ENCODE measurements at regions not wholly inside any gene's neighbourhood (a gene's known extent, or its start where the extent isn't known, plus 50 kb on each side); places are given as distances from the start of the nearest gene placed in this dataset.
A peak's percentile ranks its signal among the peaks of the same experiment; 100 is the strongest.
"Not testable (repeated sequence)": the region's sequence is repeated elsewhere in the genome, so short reads cannot be mapped to it uniquely, and the experiment has no call there.

DNA sequence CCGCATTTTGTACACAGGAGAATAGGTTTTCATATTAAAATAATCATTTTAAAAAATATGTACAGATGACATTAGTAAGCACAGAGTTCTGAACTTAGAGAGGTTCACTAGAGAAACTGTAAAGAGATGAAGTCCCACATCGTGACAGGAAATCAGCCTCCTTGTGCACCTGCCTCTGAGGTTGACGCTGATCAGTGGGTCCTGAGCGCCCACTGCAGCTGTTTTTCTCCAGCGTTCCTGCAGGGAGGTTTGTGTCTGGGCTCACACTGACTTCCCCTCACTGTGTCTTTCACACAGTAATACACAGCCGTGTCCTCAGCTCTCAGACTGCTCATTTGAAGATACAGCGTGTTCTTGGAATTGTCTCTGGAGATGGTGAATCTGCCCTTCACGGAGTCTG, 561.5 kb downstream of the TMEM121 start:
- in situ Hi-C loops (cut with HindIII; ENCODE audit: low sequenced_read_pairs): no loop called here
- DNase-seq (ENCODE audit: low spot score): no peak

DNA sequence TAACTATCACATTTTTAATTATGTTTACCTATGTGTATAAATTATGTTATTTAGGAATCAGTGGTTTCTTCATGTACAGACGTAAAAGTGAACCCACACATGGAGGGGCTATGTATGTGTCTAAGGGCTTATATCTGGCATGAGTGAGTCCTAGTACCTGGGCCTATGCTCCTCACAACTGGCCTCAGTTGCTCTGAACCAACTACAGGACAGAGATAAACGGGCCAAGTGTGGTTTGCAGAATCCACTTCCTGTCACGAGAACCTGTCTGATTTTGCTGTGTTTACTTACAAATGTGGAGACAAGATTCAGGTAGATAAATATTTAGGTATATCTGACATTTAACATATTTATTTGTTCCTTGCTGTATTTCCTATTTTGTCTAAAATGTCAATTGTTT, 562.5 kb downstream of the TMEM121 start:
- in situ Hi-C loops (cut with HindIII; ENCODE audit: low sequenced_read_pairs); DNase-seq (ENCODE audit: low spot score): not testable (repeated sequence)

DNA sequence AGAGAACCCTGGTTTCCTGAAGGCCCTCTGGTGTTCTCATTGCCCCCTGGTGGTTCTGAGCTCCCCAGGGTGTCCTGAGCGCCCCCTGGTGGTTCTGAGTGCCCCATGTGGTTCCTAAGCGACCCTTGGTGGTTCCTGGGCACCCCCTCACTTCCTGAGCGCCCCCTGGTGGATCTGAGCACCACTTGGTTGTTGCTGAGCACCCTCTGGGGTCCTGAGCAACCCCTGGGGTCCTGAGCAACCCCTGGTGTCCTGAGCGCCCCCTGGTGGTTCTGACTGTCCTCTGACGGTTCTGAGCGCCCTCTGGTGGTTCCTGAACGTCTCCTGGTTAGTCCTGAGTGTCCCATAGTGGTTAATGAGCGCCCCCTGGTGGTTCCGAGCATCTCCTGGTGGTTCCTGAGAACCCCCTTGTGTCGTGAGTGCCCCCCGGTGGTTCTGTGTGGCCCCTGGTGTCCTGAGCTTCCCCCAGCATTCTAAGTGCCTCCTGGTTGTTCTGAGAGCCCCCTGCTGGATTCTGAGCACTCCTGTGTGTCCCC, 568.3 kb downstream of the TMEM121 start:
- in situ Hi-C loops (cut with HindIII; ENCODE audit: low sequenced_read_pairs): no loop called here
- DNase-seq (ENCODE audit: low spot score): peak; percentile 1

DNA sequence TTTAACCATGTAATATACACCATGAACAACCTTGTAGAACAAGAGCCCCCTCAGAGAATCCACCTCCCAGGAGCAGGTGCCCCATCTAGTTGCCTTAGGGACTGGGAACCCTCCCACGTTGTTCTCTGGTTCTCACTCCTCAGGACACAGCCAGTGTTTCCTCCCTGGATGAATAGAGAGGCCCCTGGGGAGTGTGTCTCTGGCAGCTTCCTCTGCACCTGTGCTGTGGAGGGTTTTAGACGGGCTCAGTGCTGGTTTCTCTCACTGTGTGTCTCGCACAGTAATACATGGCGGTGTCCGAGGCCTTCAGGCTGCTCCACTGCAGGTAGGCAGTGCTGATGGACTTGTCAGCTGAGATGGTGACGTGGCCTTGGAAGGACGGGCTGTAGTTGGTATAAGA, 581.3 kb downstream of the TMEM121 start:
- in situ Hi-C loops (cut with HindIII; ENCODE audit: low sequenced_read_pairs): no loop called here
- no peak for DNase-seq (ENCODE audit: low spot score)

DNA sequence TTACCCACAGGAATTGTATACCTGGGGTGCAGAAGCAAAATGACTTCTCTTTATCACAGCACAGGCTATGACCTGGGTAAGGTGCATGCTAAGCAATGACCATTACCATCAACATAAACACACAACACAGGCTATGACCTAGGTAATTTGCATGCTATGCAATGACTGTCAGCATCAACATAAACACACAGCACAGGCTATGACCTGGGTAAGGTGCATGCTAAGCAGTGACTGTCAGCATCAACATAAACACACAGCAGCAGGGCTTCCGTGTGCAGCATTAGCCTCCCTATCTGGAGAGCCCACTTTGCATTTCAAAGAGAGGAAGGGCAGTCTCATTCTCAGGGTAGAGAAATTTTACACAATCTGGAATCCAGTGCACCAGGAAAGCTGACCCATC, 583.0 kb downstream of the TMEM121 start:
- DNase-seq (ENCODE audit: low spot score): no peak

DNA sequence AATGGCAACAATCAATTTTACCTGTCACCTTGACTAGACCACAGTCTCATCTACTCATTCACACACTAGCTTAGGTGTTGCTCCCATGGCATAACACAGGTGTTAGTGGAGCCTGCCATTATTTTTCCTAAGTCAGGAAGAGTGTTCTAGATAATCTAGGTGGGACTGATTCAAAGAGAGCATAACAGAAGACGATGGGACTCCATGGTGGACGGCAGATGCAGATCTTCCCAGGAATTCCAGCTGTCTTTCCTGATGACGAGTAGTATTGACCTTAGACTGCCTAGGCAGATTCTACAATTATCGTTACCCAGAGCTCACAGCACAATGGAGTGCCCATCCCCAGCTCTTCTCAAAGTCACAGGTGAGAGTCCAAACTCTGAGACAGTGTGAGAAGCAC, 589.0 kb downstream of the TMEM121 start:
- in situ Hi-C loops (cut with HindIII; ENCODE audit: low sequenced_read_pairs): no loop called here
- DNase-seq (ENCODE audit: low spot score): no peak

More for the DNA sequence above, 583.0 kb downstream of the TMEM121 start:
- in situ Hi-C loops (cut with HindIII; ENCODE audit: low sequenced_read_pairs): no loop called here

DNA sequence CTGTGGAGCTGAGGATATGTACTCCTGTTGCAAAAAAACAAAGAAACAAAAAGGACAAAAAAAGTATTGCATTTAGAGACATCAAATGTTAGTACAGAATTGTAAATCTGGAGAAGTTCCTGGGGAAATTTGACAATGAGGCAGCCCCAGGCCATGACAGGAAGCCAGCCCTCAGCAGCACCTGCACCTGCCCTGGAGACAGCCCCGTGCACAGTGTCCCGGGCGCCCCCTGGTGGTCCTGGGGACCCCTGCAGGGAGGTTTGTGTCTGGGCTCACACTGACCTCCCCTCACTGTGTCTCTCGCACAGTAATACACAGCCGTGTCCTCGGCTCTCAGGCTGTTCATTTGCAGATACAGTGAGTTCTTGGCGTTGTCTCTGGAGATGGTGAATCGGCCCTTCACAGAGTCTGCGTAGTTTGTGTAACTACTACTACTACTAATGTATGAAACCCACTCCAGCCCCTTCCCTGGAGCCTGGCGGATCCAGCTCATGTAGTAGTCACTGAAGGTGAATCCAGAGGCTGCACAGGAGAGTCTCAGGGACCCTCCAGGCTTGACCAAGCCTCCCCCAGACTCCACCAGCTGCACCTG, 590.1 kb downstream of the TMEM121 start:
- DNase-seq (ENCODE audit: low spot score); in situ Hi-C loops (cut with HindIII; ENCODE audit: low sequenced_read_pairs): not testable (repeated sequence)

DNA sequence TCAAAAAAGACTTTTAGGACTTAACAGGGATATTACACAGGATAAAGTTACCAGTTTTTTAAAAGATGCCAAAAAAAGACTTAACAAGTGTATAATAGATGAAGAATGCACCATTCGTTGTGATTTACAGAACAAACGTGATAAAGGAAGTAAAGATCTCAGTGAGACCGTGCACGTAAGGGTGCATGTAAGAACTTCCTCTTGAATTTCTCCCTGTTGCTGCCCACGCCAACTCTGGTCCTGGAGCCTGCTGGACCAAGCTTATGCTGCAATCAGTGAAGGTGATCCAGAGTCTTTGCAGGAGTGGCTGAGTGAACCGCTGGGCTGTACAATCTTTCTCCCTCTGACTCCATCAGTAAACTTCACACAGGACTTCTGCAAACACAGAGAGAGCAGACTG, 593.7 kb downstream of the TMEM121 start:
- no peak for DNase-seq (ENCODE audit: low spot score)
- in situ Hi-C loops (cut with HindIII; ENCODE audit: low sequenced_read_pairs): no loop called here

DNA sequence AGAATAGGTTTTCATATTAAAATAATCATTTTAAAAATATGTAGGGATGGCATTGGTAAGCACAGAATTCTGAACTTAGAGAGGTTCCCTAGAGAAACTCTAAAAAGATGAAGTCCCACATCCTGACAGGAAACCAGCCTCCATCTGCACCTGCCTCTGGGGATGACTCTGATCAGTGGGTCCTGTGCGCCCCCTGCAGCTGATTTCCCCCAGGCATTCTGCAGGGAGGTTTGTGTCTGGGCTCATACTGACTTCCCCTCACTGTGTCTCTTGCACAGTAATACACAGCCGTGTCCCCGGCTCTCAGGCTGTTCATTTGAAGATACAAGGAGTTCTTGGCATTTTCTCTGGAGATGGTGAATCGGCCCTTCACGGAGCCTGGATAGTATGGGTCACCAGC, 602.9 kb downstream of the TMEM121 start:
- no peak for DNase-seq (ENCODE audit: low spot score)
- in situ Hi-C loops (cut with HindIII; ENCODE audit: low sequenced_read_pairs): no loop called here

DNA sequence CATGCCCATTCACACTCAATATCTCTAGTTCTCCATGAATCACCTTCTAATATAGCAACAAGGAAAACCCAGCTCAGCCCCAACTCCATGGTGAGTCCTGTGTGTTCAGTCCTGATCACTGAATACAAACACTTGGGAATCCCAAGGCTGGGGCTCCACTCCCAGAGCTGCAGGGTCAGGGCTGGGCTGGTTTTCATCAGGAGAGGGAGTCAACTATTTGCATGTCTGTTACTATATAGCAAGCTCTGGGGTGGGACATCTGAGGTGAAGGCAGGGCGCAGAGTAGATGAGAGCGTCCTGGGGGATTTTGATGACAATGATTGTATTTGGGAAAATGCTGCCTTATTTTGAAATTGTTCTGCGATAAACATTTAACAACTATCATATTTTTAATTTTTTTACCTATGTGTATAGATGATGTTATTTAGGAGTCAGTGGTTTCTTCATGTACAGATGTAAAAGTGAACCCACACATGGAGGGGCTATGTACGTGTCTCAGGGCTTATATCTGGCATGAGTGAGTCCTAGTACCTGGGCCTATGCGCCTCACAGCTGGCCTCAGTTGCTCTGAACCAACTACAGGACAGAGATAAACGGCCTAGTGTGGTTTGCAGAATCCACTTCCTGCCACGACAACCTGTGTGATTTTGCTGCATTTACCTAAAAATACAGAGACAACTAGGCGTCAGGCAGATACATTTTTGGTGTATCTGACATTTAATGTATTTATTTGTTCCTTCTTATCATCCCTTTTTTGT, 603.7 kb downstream of the TMEM121 start:
- in situ Hi-C loops (cut with HindIII; ENCODE audit: low sequenced_read_pairs); DNase-seq (ENCODE audit: low spot score): not testable (repeated sequence)

DNA sequence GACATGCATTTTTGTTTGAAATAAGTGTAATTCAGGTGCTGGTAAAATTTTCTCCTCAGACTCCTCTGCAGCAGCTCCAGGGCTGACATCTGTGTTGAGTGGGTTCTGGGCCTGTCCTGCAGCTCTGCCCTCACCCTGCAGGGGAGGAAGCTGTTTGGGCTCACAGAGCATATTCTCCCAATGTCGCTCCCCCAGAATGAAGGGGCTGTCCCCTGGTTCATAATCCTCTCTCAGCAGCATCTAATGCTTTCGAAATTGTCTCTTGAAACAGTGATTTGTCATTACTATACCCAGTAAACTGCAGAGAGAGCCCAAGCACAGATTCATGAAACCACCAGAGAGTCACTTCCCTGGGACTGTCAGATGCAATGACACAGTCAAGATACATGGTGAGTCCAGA, 606.7 kb downstream of the TMEM121 start:
- DNase-seq (ENCODE audit: low spot score); in situ Hi-C loops (cut with HindIII; ENCODE audit: low sequenced_read_pairs): not testable (repeated sequence)

DNA sequence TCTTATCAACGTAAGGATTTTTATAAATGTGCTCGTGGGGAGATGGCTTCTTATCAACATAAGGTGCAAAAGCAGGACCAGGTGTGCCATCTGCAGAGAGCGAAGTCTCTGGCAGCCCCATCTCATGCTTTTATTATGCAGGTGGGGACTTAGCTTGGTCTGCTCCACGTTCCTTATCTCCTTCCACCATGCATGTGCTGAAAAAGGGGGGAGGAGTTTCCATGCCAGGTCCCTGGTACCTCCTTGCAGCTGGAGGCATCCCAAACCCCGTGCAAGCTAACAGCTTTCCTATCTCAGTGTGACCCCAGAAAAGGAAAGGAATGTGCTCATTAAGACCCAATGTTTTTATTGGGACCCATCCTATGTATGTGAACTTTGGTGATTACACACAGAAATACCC, 608.5 kb downstream of the TMEM121 start:
- in situ Hi-C loops (cut with HindIII; ENCODE audit: low sequenced_read_pairs): no loop called here
- no peak for DNase-seq (ENCODE audit: low spot score)

DNA sequence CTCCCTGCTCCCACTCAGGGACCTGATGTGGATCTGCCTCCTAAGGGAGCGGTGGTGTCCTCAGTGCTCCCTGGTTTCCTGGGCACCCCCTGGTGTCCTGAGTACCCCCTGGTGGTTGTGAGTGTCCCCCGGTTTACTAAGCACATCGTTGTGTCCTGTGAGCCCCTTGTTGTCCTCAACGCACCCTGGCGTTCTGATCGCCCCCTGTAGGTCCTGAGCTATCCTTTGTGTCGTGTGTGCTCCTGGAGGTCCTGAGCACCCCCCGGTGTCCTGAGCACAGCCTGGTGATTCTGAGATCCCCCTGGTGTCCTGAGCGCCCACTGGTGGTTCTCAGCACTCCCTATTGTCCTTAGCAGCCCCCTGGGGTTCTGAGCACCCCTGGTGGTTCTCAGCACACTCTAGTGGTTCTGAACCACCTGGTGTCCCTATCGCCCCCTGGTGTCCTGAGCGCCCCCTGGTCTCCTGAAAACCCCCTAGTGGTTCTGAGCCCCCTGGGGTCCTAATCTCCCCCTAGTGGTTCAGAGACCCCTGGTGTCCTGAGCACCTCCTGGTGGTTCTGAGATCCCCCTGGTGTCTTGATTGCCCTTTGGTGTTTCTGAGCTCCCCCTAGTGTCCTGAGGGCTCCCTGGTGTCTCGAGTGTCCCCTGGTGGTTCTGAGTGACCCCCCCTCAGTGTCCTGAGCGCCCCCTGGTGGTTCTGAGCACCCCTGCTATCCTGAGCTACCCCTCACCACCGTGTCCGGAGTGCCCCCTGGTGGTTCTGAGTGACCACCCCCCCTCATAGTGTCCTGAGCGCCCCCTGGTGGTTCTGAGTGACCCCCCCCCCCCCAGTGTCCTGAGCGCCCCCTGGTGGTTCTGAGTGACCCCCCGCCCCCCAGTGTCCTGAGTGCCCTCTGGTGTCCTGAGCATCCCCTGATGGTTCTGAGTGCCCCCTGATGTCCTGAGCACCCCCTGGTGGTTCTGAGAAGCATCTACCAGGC, 615.1 kb downstream of the TMEM121 start:
- no peak for DNase-seq (ENCODE audit: low spot score)
- in situ Hi-C loops (cut with HindIII; ENCODE audit: low sequenced_read_pairs): no loop called here

DNA sequence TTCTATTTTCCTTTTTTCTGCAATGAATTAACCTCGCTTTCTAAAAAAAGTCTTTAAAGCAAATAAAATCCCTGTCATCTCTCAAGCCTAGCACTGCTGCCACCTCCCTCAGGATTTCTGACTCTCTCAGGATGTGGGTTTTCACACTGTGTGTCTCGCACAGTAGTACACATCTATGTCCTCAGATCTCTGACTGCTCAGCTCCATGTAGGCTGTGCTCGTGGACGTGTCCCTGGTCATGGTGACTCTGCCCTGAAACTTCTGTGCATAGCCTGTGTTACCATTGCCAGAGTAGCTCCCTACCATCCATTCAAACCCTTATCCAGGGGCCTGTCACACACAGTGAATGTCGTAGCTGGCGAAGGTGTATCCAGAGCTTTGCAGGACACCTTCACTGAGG, 619.3 kb downstream of the TMEM121 start:
- in situ Hi-C loops (cut with HindIII; ENCODE audit: low sequenced_read_pairs); DNase-seq (ENCODE audit: low spot score): not testable (repeated sequence)

DNA sequence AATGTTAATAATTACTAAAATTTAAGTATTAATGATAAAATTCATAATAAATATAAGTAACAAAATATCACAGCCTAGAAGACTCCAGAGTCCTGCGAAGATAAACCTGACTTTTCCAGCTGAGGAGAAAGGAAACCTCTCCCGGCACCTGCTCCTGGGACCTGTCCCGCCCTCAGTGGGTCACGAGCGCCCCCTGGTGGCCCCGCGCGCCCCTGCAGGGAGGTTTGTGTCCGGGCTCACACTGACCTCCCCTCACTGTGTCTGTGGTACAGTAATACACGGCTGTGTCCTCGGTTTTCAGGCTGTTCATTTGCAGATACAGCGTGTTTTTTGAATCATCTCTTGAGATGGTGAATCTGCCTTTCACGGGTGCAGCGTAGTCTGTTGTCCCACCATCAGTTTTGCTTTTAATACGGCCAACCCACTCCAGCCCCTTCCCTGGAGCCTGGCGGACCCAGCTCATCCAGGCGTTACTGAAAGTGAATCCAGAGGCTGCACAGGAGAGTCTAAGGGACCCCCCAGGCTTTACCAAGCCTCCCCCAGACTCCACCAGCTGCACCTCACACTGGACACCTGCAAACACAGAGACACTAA, 627.1 kb downstream of the TMEM121 start:
- in situ Hi-C loops (cut with HindIII; ENCODE audit: low sequenced_read_pairs): not testable (repeated sequence)
- DNase-seq (ENCODE audit: low spot score): peak; percentile 22

DNA sequence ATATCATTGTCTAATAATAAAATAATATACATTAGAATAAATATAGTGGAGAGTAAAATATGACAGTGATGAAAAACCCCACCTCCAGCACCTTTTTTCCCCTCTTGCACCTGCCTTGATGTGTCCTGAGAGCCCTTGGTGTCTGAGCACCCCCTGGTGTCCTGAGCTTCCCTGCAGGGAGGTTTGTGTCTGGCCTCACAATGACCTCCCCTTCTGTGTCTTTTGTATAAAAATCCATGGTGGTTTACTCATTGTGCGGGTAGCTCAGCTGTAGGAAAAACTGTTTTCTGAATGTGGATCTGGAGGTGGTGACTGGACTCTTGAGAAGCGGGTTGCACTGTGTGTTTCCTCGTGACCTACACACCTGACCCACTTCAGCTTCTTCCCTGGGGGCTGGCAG, 636.9 kb downstream of the TMEM121 start:
- in situ Hi-C loops (cut with HindIII; ENCODE audit: low sequenced_read_pairs): no loop called here
- DNase-seq (ENCODE audit: low spot score): no peak

DNA sequence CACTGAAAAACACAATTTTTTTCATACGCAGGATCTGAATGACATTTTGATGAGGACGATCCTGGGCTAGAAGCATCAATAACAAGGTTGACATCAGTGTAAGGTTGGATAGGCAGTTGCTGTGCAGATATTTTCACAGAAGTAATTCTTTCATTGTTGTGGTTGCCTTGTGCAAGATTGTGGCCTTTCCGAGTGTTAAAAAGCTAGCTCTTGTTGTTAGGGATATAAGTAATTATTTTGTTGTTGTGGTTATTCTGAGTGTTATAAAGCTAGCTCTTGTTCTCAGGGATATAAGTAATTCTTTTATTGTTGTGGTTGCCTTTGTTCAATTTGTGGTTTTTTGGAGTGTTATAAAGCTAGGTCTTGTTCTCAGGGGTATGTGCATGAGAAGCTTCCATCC, 637.4 kb downstream of the TMEM121 start:
- not testable (repeated sequence) for DNase-seq (ENCODE audit: low spot score)

DNA sequence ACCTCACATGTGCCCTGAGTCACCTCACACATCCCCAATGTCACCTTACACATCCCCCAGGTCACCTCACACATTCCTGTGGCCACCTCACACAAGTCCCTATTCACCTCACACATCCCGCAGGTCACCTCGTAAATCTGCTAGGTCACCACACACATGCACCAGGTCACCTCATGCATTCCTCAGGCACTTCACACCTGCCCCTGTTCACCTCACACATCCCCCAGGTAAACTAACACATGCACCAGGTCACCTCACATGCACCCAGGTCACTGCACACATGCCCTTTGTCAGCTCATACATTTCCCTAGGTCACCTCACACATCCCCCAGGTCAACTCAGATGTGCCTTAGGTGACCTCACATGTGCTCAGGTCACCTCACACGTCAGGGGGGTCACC, 639.8 kb downstream of the TMEM121 start:
- DNase-seq (ENCODE audit: low spot score): no peak
- in situ Hi-C loops (cut with HindIII; ENCODE audit: low sequenced_read_pairs): no loop called here

More for the DNA sequence above, 637.4 kb downstream of the TMEM121 start:
- in situ Hi-C loops (cut with HindIII; ENCODE audit: low sequenced_read_pairs): not testable (repeated sequence)

DNA sequence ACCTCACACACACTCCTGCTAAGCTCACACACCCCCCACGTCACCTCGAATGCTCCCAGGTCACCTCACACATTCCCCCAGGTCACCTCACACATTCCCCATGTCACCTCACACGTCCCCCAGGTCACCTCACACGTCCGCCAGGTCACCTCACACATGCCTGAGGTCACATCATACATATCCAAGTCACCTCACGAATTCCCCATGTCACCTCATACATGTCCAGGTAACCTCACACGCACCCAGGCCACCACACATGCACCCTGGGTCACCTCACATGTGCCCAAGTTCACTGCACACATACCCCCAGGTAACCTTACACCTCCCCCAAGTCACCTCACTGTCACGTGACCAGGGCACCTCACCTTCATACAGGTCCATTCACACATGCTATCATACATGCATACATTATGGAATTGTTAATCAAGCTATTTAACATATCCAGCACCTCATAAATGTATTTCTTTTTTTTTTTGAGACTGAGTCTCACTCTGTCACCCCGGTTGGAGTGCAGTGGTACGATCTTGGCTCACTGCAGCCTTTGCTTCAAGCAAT, 640.3 kb downstream of the TMEM121 start:
- DNase-seq (ENCODE audit: low spot score): no peak
- in situ Hi-C loops (cut with HindIII; ENCODE audit: low sequenced_read_pairs): no loop called here
